Anterior cingulate cortex (tissue), 58 donors: ENCODE measurements at regions not wholly inside any gene's neighbourhood (a gene's known extent, or its start where the extent isn't known, plus 50 kb on each side); places are given as distances from the start of the nearest gene placed in this dataset.
A peak's percentile ranks its signal among the peaks of the same experiment; 100 is the strongest.
"Not testable (repeated sequence)": the region's sequence is repeated elsewhere in the genome, so short reads cannot be mapped to it uniquely, and the experiment has no call there.

Experiments used
- DNase-seq, 58 donors: peaks; one replicate each; lab custom pipeline; 2025; lab: John Stamatoyannopoulos, UW

DNA sequence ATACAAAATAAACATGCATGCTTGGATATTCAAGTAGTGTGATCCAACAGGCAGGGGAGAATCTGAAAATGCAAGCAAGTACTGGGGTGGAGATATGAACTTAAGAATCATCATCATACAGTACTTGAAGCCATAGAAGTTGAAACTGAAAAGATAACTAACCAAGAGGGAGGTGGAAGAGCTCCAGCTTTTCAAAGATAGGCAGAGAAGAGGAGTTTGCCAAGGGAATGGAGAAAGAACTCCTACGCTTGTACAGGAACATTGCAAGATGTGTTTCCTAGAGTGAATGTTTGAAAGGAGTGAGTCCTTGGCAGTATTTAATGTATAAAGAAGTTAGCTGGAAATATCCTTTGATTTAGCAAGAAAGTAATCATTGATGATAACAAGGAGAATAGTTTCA, 106.2 kb upstream of the FRMPD4 start:
- peak in 1 of 58 donors; percentile 4 for DNase-seq

- DNase-seq, result peak in 5 of 58 donors; percentile 0 to 3 (median 0)
Observed at GRCh38 chrX:12034741-12035140, 103.5 kb upstream of the FRMPD4 start.

GRCh38 chrX:12042615-12043014, 95.7 kb upstream of the FRMPD4 start:
- DNase-seq, result no peak

- DNase-seq, result no peak
Observed at GRCh38 chrX:12052109-12052508, 86.2 kb upstream of the FRMPD4 start.

DNA sequence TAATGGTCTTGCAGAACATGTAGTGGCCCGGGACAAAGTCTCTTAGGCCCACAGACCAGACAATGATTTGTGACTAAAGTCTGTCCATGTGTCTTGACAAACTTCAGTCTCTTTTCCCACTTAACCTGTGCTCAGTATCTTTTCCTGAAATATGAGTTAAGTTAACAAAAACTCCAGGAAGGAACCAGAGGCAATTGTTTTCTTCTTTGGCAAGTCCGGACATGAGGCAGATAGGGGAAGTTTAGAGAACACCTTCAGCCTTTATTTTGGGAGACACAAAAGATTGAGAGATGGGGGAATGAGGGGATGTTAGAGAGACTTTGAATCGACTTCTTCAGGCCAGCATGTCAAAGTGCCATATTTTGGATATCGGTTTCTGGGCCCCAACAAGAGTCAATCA, 80.2 kb upstream of the FRMPD4 start:
- DNase-seq, result no peak

DNA sequence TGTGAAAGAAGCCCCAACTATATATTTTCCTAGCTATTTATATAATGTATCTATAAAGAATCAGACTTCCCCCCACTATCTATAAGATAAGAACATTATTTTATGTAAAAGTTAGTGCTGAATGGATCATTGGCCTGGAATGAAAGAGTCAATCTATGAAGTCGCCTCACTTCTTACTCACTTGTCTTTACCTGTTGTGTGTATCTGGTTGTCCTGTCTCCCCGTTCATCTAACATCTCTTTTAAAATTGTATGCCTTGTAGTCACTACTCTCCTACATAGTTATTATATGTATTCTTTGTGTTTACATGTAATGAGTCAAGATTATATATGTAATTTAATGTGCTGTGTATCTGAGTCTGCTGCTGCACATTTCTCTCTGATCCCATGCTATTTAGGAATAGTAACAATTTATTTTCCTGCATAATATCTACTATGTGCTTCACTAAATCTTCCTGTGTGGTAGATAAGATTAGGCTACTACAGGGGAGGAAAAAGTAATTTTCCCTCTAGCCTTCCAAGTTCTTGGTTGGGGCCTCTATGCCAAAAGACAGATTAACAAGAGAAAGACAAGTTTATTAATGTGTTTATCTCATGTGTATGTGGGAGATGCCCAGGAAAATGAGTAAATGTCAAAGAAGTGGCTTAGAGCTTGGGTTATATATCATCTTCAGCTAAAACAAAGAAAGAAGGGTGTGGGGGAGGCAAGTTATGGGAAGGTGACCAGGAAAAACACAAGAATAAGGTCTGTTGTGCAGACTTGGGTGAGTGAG, 77.6 kb upstream of the FRMPD4 start:
- no peak for DNase-seq

DNA sequence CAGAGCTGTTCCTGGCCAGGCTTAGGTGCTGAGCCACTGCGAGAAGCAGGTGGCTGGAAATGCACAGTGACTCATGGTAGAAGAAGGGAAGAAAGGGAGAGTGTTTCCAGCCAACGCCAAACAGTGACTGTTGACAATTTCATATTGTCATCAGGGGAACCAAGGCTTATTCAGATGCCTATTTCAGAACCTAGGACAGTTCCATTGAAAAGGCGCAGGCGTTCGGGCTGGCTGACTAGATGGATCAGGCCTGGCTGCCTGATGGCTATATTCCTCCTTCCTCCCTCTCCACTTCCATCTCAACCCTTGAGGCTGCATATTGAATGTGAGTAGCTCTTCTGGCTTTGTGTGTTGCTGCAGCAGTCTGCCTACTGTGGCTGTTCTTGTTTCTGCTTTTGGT, 73.0 kb upstream of the FRMPD4 start:
- DNase-seq, result peak in 22 of 58 donors; percentile 0 to 15 (median 1)

DNA sequence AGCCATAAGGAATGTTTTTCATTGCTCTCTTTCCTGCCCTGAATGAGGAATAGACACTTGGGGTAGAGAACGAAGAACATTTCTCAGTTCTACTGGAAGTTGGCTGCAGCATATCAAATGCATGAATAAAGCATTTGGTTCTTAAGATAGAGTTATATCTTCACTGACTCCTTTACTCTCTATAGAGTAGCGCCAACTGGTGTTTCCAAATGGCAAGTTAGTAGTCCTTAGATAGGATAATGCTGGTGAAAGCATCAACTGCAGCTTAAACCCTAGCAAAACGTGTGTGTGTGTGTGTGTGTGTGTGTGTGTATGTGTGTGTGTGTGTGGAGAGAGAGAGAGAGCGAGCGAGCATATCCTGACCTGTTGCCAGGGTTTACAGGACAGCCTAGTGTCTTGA, 62.2 kb upstream of the FRMPD4 start:
- no peak for DNase-seq

DNA sequence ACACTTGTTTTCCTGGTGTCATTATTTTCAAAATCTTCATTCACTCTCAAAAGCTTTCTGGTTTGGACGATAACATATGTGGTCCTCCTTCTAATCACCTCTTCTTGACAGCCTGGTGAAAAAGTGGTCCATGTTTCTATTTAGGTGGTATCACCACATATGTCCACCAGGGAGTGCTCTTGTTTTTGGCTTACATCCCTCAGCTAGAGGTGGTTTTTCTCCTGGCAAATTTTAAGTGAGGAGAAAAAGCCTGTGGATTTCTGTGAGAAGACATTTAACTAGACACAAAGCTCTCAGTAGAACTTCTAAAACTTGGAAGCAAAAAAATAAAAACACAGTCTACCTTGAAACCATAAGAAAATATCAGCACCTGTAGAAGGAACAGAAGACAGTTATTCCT, 58.0 kb upstream of the FRMPD4 start:
- peak in 1 of 58 donors; percentile 1 for DNase-seq

- not testable (repeated sequence) for DNase-seq
Observed at GRCh38 chrX:12082959-12083358, 55.3 kb upstream of the FRMPD4 start.
